ENCODE measurements at regions not wholly inside any gene's neighbourhood (a gene's known extent, or its start where the extent isn't known, plus 50 kb on each side); places are given as distances from the start of the nearest gene placed in this dataset.

DNA sequence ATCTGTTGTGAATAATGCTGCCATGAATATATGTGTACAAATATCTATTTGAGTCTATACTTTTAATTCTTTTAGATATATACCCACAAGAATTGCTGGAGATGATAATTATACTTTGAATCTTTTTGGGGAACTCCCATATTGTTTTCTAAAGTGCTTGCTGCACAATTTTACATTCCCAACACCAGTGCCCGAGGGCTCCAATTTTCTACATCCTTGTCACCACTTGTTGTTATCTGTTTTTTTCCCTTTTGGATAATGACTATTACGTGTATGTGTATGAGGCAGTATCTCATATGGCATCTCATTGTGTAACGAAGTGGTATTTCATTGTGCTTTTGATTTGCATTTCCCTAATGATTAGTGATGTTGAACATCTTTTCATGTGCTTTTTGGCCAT is 127.1 kb downstream of the SUDS3 start (continued):
- TF ChIP-seq, protein P1, sequence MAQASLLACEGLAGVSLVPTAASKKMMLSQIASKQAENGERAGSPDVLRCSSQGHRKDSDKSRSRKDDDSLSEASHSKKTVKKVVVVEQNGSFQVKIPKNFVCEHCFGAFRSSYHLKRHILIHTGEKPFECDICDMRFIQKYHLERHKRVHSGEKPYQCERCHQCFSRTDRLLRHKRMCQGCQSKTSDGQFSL (CRISPR knock-in tag; IDR thresholded peaks at IDR 0.05) = no peak
- TF ChIP-seq, protein P1 (tag; IDR thresholded peaks at IDR 0.05) = no peak
- no peak for TF ChIP-seq ZNF644 (tag; IDR thresholded peaks at IDR 0.05; ENCODE audit: low read depth)
- TF ChIP-seq RB1 (IDR thresholded peaks at IDR 0.05; ENCODE audit: low read depth) = no peak
- no peak for TF ChIP-seq FOXJ2 (tag; IDR thresholded peaks at IDR 0.05)
- no peak for TF ChIP-seq RBM14 (IDR thresholded peaks at IDR 0.05; ENCODE audit: borderline replicate concordance, insufficient read depth, low read depth, low read length)
- TF ChIP-seq SAP30 (IDR thresholded peaks at IDR 0.05; ENCODE audit: borderline replicate concordance, insufficient read depth, low read depth, low read length, poor library complexity, severe bottlenecking) = no peak
- no peak for TF ChIP-seq ZNF445 (CRISPR knock-in tag; IDR thresholded peaks at IDR 0.05; ENCODE audit: low read depth)
- TF ChIP-seq NR4A1 (CRISPR knock-in tag; IDR thresholded peaks at IDR 0.05) = no peak
- no peak for TF ChIP-seq NR4A1 (tag; IDR thresholded peaks at IDR 0.05)

DNA sequence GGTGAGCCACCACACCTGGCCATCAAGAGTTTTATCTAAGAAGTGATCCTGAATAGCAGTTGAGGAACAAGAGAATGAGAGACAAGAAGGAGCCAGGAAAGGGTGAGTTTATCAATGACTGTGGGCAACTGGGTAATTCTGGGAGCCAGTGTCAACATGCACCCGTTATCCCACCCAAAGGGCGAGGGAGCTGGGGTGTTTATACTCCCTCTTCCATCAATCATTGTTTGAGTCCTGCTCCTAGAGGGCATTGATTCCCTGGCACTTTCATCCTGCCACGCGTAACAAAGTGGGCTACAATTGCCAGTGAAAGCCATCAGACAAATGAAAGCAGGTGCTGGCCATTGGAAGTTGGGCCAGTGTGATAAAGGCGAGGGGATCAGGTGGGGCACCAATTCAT is 136.3 kb downstream of the SUDS3 start:
- Histone ChIP-seq H3K79me2 (ENCODE audit: control insufficient read depth, insufficient read depth, low read length) (no peaks in the 10 kb centered on the region), H3K4me3 (no peak overlapping the region), H3K4me1 (replicated peaks in 1 of 2; ENCODE audit: control insufficient read depth in 2 of 2, insufficient read depth in 2 of 2, low read length in 2 of 2) (no peaks in the 10 kb centered on the region), H4K20me1 (replicated peaks; ENCODE audit: control insufficient read depth, insufficient read depth, low read length) (no peaks in the 10 kb centered on the region), H3K9me1 (ENCODE audit: control insufficient read depth, insufficient read depth, low read length) (no peaks in the 10 kb centered on the region), H3K9ac (ENCODE audit: insufficient read depth in 1 of 2, low read depth in 2 of 2, low read length in 2 of 2) (no peak overlapping the region), H3K27ac (ENCODE audit: extremely low read depth, low read depth, low read length) (no peak overlapping the region), H3K4me2 (ENCODE audit: insufficient read depth, low read length) (no peak overlapping the region), H3K9me3 (replicated peaks; ENCODE audit: control insufficient read depth, insufficient read depth, low read depth, low read length) (no peaks in the 10 kb centered on the region), H2AFZ (ENCODE audit: low read depth, low read length) (no peak overlapping the region), H3K36me3 (ENCODE audit: control insufficient read depth, insufficient read depth, low read length) (no peaks in the 10 kb centered on the region), H3K27me3 (ENCODE audit: control insufficient read depth in 2 of 2, insufficient read depth in 2 of 2, low read length in 2 of 2) (no peaks in the 10 kb centered on the region)
- BruUV-seq (replicated peaks) = no TSS peak
- no peak for DNase-seq (ENCODE audit: extremely low read depth in 1 of 4, low spot score in 3 of 4)
- FAIRE-seq = no peak
- intact Hi-C loops (cut with micrococcal nuclease) = no loop called here
- in situ Hi-C loops (cut with MboI) = no loop called here
- CTCF ChIA-PET (ENCODE audit: low intra/inter-chr PET ratio) = no interaction called here
- POLR2A ChIA-PET = no interaction called here
- WGBS (ENCODE audit: insufficient coverage, low coverage, missing lambda C conversion rate) = 4% methylated on average over 5 of the region's 5 CpGs
- ATAC-seq = no peak
- TF ChIP-seq PHF21A (IDR thresholded peaks at IDR 0.05; ENCODE audit: borderline replicate concordance, low read depth) (no peak), TAF15 (IDR thresholded peaks at IDR 0.05; ENCODE audit: low read depth, low read length) (no peak)
